Stomach (tissue), 8 donors: ENCODE measurements at regions not wholly inside any gene's neighbourhood (a gene's known extent, or its start where the extent isn't known, plus 50 kb on each side); places are given as distances from the start of the nearest gene placed in this dataset.

Experiments used
- DNase-seq, 2 donors: peaks; one replicate each; pipeline versions ENCODE4 v3.0.0 to v3.0.0-alpha.2; 2013 to 2019
- H3K27ac ChIP-seq, 5 donors: fragments of 200-600 bp in 4 of 5; sonication (generic) in 4 of 5; one replicate each; pipeline ENCODE4 v1.5.1; 2013 to 2019; ENCODE audit warnings: mild to moderate bottlenecking in 1 of 5, moderate library complexity in 1 of 5
- H3K27me3 ChIP-seq, 3 donors: fragments of 200-600 bp; sonication (generic); one replicate each; pipeline ENCODE4 v1.5.1; 2017 to 2019; ENCODE audit warnings: mixed run types in 1 of 3
- H3K36me3 ChIP-seq, 4 donors: fragments of 200-600 bp; sonication (generic); 1 replicate in 3 of 4; 2 replicates in 1 of 4; pipeline ENCODE4 v1.5.1; 2016 to 2019
- H3K4me1 ChIP-seq, 4 donors: fragments of 200-600 bp; sonication (generic); one replicate each; pipeline ENCODE4 v1.5.1; 2016 to 2019
- H3K4me3 ChIP-seq, 4 donors: fragments of 200-600 bp; sonication (generic) in 3 of 4; one replicate each; pipeline ENCODE4 v1.5.1; 2016 to 2019; ENCODE audit warnings: mild to moderate bottlenecking in 1 of 4
- H3K9me3 ChIP-seq, 4 donors: fragments of 200-600 bp; sonication (generic); one replicate each; pipeline ENCODE4 v1.5.1; 2016 to 2019
- EP300 ChIP-seq: sonication (generic); formaldehyde crosslinking; IDR thresholded peaks from one replicate; pipeline ENCODE4 v1.6.1; 2017; ENCODE audit warnings: antibody characterized with exemption
- POLR2A ChIP-seq, 4 donors: fragments of 450-650 bp; IDR thresholded peaks; one replicate each; pipeline ENCODE4 v1.6.1; 2016; ENCODE audit warnings: antibody characterized with exemption in 4 of 4, control low read depth in 2 of 4, mild to moderate bottlenecking in 1 of 4, moderate library complexity in 1 of 4
- POLR2AphosphoS5 ChIP-seq, 3 donors: sonication (generic); formaldehyde crosslinking; IDR thresholded peaks; one replicate each; pipeline ENCODE4 v1.6.1; 2016; ENCODE audit warnings: antibody characterized with exemption in 3 of 3
- WGBS, 5 donors: extraction: QIAGEN DNeasy Blood & Tissue Kit in 3 of 5; methylation state at CpG; one replicate each; pipeline versions ENCODE4 v1.1.5 to v1.1.7; 2013 to 2018; 5-methylcytosine and 5-hydroxymethylcytosine counted together
- intact Hi-C: fragments of 100-400 bp; cut with DNase I; formaldehyde crosslinking; loops from one replicate; pipeline ENCODE4 v1.15.1; 2023; ENCODE audit warnings: low total_unique reads
- TF ChIP-seq, protein P1 (sequence below), 7 experiments: fragments of 450-650 bp in 4 of 7; fragments of 200-600 bp in 3 of 7; sonication (generic) in 3 of 7; IDR thresholded peaks; one replicate each; pipeline ENCODE4 v1.5.1; 2016 to 2019; ENCODE audit warnings: antibody characterized with exemption in 7 of 7, control low read depth in 2 of 7, mild to moderate bottlenecking in 1 of 7
- donor health status: healthy with polysubstance abuse.
- donor health status: Bipolar disorder and iron deficiency.
- donor health status: healthy.

DNA sequence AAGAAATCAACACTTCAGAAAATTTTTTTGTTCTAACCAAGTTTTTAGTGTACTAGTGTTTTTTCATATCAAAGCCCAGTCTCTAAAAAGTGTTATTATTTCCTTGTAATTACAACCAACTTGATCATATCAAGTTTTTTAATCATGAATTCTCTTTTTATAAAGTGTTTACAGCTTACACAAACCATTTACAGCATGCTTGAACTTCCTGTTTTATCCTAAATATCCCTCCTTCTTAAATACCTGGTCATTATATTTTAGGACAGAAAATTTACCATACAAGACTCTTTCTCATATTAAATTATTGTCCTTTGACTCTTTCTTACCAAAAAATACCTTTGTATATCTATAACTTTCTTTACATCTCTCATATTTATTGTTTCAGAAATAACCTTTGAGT, 89.4 kb upstream of the NPY2R start:
- DNase-seq: no peak
- intact Hi-C loops: no loop called here
- H3K4me3 ChIP-seq: no peak overlapping the region

DNA sequence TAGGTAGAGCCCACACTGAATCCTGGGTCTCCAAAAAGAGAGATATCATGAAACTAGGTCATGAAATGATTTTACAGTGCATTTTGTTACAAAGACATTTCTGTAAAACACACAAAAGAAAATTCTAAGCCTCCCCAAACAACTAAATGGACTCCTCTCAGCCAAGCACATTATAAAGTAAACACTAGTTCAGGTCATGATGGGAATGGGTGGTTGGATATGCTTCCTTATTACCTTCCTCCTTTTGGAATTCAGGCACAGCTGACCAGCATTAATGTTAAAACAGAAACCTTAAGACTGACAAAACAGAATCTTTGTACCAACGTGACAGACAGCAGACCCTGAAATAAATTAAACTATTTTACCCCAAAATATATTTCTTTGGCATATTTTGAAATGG, 87.9 kb upstream of the NPY2R start:
- H3K27ac ChIP-seq: no peak overlapping the region
- DNase-seq: no peak
- WGBS, 5 donors: 68 to 83% (median 75%) methylated on average over 1 of the region's 1 CpG
- TF ChIP-seq, protein P1, sequence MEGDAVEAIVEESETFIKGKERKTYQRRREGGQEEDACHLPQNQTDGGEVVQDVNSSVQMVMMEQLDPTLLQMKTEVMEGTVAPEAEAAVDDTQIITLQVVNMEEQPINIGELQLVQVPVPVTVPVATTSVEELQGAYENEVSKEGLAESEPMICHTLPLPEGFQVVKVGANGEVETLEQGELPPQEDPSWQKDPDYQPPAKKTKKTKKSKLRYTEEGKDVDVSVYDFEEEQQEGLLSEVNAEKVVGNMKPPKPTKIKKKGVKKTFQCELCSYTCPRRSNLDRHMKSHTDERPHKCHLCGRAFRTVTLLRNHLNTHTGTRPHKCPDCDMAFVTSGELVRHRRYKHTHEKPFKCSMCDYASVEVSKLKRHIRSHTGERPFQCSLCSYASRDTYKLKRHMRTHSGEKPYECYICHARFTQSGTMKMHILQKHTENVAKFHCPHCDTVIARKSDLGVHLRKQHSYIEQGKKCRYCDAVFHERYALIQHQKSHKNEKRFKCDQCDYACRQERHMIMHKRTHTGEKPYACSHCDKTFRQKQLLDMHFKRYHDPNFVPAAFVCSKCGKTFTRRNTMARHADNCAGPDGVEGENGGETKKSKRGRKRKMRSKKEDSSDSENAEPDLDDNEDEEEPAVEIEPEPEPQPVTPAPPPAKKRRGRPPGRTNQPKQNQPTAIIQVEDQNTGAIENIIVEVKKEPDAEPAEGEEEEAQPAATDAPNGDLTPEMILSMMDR (IDR thresholded peaks at IDR 0.05): no peak
- TF ChIP-seq POLR2AphosphoS5 (IDR thresholded peaks at IDR 0.05) (no peak), POLR2A (IDR thresholded peaks at IDR 0.05) (no peak), EP300 (no peak)
- no peaks in the 10 kb centered on the region for H3K27me3 ChIP-seq
- H3K36me3 ChIP-seq: no peaks in the 10 kb centered on the region
- H3K4me3 ChIP-seq: no peak overlapping the region
- intact Hi-C loops: no loop called here
- H3K4me1 ChIP-seq: no peaks in the 10 kb centered on the region
- H3K9me3 ChIP-seq: no peaks in the 10 kb centered on the region

More for the DNA sequence above, 89.4 kb upstream of the NPY2R start:
- Histone ChIP-seq H3K9me3 (no peaks in the 10 kb centered on the region), H3K36me3 (no peaks in the 10 kb centered on the region), H3K4me1 (no peaks in the 10 kb centered on the region), H3K27me3 (no peaks in the 10 kb centered on the region), H3K27ac (no peak overlapping the region)
- no peak for TF ChIP-seq POLR2A (IDR thresholded peaks at IDR 0.05)
- no peak for TF ChIP-seq POLR2AphosphoS5 (IDR thresholded peaks at IDR 0.05)
- no peak for TF ChIP-seq EP300
- TF ChIP-seq, protein P1 (IDR thresholded peaks at IDR 0.05): no peak

DNA sequence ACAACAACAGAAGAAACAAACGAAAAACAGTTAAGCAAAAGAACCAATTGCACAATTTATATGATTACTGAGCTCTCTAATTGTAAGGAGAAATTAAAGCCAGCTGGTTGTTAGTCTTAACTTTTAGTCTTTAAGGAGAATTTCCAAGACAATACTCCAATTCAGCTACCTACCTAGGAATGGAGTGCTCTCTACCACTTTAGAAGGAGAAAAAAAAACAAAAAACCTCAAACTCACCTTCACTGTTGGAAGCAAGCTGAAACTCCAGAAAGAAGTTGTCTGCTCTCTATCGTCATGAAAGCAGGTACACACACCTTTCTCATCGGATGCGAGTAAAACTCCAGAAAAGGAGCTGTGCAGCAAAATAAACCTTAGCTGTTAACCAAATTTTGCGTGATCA, 86.1 kb upstream of the NPY2R start:
- intact Hi-C loops: no loop called here
- H3K36me3 ChIP-seq: no peaks in the 10 kb centered on the region
- no peak for DNase-seq
- H3K4me1 ChIP-seq: no peaks in the 10 kb centered on the region
- H3K27ac ChIP-seq: no peak overlapping the region
- no peaks in the 10 kb centered on the region for H3K27me3 ChIP-seq
- TF ChIP-seq EP300: no peak
- TF ChIP-seq POLR2A (IDR thresholded peaks at IDR 0.05): no peak
- no peak for TF ChIP-seq POLR2AphosphoS5 (IDR thresholded peaks at IDR 0.05)
- no peaks in the 10 kb centered on the region for H3K9me3 ChIP-seq
- WGBS, 5 donors: 82 to 88% (median 86%) methylated on average over 5 of the region's 5 CpGs
- no peak overlapping the region for H3K4me3 ChIP-seq

DNA sequence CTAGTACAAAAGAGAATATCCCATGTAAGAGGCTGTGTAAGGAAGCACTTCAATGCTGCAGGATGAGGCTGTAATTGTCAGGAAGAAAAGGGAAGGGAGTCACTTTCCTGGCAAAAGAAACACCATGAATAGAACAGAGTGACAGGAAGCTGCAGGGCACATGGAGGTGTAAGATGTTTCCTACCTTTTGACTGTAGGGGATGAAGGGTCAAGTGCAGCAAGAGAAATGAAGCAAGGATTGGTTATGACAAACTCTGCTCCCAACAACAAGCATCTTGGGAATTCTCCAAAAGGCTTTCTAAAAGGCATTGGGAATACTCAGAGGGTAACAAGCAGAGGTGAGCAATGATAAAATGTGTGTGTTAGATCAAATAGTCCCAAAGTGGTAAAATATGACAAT, 74.3 kb upstream of the NPY2R start:
- H3K27me3 ChIP-seq: no peaks in the 10 kb centered on the region
- intact Hi-C loops: no loop called here
- H3K36me3 ChIP-seq: no peaks in the 10 kb centered on the region
- no peak for DNase-seq
- peaks cover 0 to 4% (median 0%) of the 10 kb centered on the region in 4 donors for H3K9me3 ChIP-seq
- H3K4me3 ChIP-seq: no peak overlapping the region
- TF ChIP-seq EP300: no peak
- TF ChIP-seq POLR2AphosphoS5 (IDR thresholded peaks at IDR 0.05): no peak
- no peak for TF ChIP-seq POLR2A (IDR thresholded peaks at IDR 0.05)
- TF ChIP-seq, protein P1 (IDR thresholded peaks at IDR 0.05): no peak
- H3K4me1 ChIP-seq: no peaks in the 10 kb centered on the region
- no peak overlapping the region for H3K27ac ChIP-seq

DNA sequence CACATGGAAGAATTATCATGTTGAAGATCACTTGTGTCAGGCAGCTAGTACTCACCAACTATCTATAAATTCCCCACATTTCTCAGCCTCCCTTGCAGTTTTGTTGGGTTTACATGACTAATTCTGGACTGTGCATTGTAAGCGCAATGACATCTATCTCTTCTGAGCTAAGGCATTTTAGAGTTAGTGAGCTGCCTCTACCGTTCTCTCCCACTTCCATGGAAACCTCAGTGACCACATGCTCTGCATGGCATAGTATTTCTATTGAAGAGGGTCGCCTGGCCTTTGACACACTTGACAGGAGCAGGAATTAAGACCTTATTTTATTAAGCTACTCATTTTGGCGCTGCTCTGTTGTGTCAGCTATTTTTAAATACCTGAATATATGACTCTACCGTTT, 67.5 kb upstream of the NPY2R start:
- WGBS, 5 donors: 84 to 89% (median 87%) methylated on average over 5 of the region's 5 CpGs
- Histone ChIP-seq H3K4me1 (no peaks in the 10 kb centered on the region), H3K9me3 (no peaks in the 10 kb centered on the region), H3K27ac (no peak overlapping the region), H3K4me3 (no peak overlapping the region), H3K36me3 (no peaks in the 10 kb centered on the region), H3K27me3 (no peaks in the 10 kb centered on the region)
- TF ChIP-seq POLR2AphosphoS5 (IDR thresholded peaks at IDR 0.05): no peak
- intact Hi-C loops: no loop called here
- no peak for DNase-seq
